Adrenal gland (tissue), 5 donors: ENCODE measurements at regions not wholly inside any gene's neighbourhood (a gene's known extent, or its start where the extent isn't known, plus 50 kb on each side); places are given as distances from the start of the nearest gene placed in this dataset.

Source experiments
- CTCF ChIP-seq, 6 experiments: fragments of 450-650 bp in 4 of 6; fragments of 200-600 bp in 2 of 6; sonication (generic) in 1 of 6; IDR thresholded peaks; 1 replicate in 5 of 6; 2 replicates in 1 of 6; pipeline versions ENCODE4 v1.5.1 to v1.8.0; 2016 to 2021; ENCODE audit warnings: antibody characterized with exemption in 6 of 6, mild to moderate bottlenecking in 2 of 6, moderate library complexity in 1 of 6
- POLR2A ChIP-seq, 2 donors: fragments of 450-650 bp; IDR thresholded peaks; one replicate each; pipeline ENCODE4 v1.6.1; 2017; ENCODE audit warnings: antibody characterized with exemption in 2 of 2, mild to moderate bottlenecking in 2 of 2, moderate library complexity in 1 of 2
- donor health status: DM: no; HTN: no; CAD: no.

DNA sequence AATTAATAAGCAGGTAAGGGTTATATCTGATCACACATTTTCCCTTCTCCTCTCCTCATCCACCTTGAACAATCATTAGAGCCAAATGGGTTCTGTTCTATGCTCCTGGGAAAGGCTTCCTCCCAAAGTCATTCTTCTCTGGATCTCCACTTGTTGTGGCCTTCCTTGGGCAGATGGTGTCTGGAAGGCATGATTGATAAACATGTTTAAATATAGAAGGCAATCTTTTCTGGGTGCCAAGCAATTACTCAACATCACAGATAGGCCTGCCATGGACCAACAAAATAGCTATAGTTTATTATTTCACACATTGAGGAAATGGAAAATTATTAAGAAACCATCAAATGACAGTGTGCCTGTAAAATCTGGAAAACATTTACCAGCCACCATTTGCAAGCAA lies 73.5 kb downstream of the KCNA4 start:
- no peak for TF ChIP-seq CTCF (IDR thresholded peaks at IDR 0.05)
- no peak for TF ChIP-seq POLR2A (IDR thresholded peaks at IDR 0.05)
